22Rv1 (cell line): ENCODE measurements at regions not wholly inside any gene's neighbourhood (a gene's known extent, or its start where the extent isn't known, plus 50 kb on each side); places are given as distances from the start of the nearest gene placed in this dataset.

Experiments
- H3K27ac ChIP-seq: fragments of 450-650 bp; 2 replicates; pipeline ENCODE4 v1.5.1; 2017
- ZFX ChIP-seq: fragments of 450-650 bp; IDR thresholded peaks from 2 replicates; pipeline ENCODE4 v1.6.1; 2017; ENCODE audit warnings: antibody characterized with exemption, borderline replicate concordance
- TF ChIP-seq, protein P1 (sequence below): fragments of 450-650 bp; IDR thresholded peaks from 2 replicates; pipeline ENCODE4 v1.5.1; 2017; ENCODE audit warnings: mild to moderate bottlenecking

DNA sequence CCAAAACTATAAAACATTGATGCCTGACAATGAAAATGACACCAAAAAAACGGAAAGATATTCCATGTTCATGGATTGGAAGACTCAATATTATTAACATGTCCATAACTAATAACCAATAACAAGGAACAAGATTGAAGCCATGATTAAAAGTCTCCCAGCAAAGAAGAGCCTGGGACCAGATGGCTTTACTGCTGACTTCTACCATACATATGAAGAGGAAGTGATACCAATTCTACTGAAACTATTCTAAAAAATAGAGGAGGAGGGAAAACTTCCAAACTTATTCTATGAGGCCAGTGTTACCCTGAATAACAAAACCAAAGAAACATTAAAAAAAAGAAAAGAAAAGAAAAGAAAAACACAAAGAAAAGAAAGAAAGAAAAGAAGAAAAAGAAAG, 54.6 kb upstream of the ATF7IP start:
- no peak overlapping the region for H3K27ac ChIP-seq
- TF ChIP-seq, protein P1, sequence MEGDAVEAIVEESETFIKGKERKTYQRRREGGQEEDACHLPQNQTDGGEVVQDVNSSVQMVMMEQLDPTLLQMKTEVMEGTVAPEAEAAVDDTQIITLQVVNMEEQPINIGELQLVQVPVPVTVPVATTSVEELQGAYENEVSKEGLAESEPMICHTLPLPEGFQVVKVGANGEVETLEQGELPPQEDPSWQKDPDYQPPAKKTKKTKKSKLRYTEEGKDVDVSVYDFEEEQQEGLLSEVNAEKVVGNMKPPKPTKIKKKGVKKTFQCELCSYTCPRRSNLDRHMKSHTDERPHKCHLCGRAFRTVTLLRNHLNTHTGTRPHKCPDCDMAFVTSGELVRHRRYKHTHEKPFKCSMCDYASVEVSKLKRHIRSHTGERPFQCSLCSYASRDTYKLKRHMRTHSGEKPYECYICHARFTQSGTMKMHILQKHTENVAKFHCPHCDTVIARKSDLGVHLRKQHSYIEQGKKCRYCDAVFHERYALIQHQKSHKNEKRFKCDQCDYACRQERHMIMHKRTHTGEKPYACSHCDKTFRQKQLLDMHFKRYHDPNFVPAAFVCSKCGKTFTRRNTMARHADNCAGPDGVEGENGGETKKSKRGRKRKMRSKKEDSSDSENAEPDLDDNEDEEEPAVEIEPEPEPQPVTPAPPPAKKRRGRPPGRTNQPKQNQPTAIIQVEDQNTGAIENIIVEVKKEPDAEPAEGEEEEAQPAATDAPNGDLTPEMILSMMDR: no peak
- no peak for TF ChIP-seq ZFX

DNA sequence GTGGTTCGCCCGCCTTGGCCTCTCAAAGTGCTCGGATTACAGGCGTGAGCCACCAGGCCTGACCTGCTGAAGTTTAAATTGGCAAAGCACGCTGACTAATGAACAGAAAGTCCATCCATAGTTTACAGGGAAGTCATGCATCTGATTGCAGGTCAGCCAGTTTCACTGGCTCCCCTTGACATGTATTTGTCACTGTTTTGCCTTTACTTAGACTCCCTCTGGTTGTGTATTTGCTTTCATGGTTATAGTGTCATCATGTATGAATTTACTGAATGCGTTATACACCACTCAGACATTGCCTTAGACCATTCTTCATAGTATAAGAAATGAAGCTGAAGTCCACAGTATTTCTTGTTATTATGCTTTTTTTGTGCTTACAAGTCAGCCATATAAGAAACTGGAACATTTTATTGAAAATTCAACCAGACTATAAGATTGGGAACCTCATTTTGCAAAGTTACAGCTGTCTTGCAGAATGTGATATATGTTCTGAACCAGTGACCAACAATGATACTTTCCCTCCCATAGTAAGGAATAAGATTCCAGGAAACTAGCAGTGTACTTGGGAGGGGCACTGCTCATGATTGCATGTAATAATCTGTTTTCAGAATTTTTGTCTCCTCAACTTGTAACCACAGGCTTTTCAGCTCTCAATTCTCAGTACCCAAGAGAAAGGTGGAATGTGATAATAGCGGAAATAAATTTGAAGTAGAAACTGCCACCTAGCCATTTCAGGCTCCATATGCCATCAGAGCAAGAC, 51.9 kb upstream of the ATF7IP start:
- TF ChIP-seq, protein P1: no peak
- TF ChIP-seq ZFX: no peak
- no peak overlapping the region for H3K27ac ChIP-seq

DNA sequence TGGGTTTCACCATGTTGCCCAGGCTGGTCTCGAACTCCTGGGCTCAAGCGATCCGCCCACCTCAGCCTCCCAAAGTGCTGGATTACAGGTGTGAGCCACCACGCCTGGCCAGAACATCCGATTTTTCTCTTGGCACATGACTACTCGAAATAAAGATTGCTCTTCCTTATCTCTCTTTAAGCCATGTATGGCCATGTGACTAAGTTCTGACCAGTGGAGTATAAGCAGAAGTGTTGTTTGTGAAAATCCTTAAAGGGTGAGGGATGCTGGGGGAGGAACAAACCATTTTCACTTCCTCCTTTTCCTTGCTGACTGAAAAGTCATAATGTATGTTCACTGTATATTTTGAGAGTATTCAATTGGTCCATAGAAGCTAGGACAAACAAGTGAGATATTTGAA, 50.7 kb upstream of the ATF7IP start:
- TF ChIP-seq, protein P1: no peak
- no peak for TF ChIP-seq ZFX
- no peak overlapping the region for H3K27ac ChIP-seq

DNA sequence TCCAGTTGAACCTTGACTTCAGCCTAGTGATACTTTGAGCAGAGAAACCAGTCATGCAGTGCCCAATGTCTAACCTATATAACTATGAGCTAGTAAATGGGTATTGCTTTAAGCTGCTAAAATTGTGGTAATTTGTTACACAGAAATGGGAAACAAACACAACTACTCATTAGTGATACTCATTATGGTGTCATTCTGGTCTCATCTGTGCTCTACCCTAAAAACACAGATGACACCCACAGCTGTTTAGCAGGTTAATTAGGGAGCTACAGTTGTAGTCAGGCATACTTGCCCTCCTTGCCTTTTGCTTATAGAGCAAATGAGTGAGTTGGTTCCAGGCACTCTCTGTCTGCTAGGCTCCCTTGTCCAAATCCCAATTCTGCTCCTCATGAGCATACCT, 50.0 kb upstream of the ATF7IP start:
- no peak overlapping the region for H3K27ac ChIP-seq
- TF ChIP-seq ZFX: no peak
- TF ChIP-seq, protein P1: no peak
